ENCODE measurements at regions not wholly inside any gene's neighbourhood (a gene's known extent, or its start where the extent isn't known, plus 50 kb on each side); places are given as distances from the start of the nearest gene placed in this dataset.

GRCh38 chr6:79864421-79864820 is 82.9 kb downstream of the ELOVL4 start:
- no peak for DNase-seq (ENCODE audit: low read depth in 2 of 2)

- no peak for DNase-seq (ENCODE audit: low read depth in 2 of 2)
Measured at GRCh38 chr6:79864001-79864400, 83.4 kb downstream of the ELOVL4 start.

GRCh38 chr6:79863566-79863965 is 83.8 kb downstream of the ELOVL4 start:
- no peak for DNase-seq (ENCODE audit: low read depth in 2 of 2)

- no peak for DNase-seq (ENCODE audit: low read depth in 2 of 2)
Measured at GRCh38 chr6:79862711-79863110, 84.6 kb downstream of the ELOVL4 start.

DNA sequence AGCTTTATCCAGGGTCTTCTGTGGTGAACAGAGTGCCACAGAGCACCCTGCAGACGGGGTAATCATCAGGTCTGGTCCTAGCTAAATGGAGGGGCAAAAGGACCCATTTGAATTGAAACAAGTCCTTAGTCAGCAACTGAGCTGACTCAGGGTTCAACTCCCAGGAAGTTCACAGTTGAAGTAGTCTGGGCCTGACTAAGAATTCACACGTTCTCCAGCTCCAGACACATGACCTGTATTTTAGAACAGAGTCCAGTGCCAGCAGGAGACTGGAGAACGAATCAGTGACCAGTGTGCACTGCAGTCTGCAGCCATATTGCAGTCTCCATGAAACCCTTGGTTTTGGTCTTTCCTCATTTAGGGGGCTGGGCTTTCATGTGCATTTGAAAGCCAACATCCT is 85.2 kb downstream of the ELOVL4 start:
- DNase-seq (ENCODE audit: low read depth in 2 of 2) = no peak

- DNase-seq (ENCODE audit: low read depth in 2 of 2) = no peak
Measured at GRCh38 chr6:79861023-79861422, 86.3 kb downstream of the ELOVL4 start.

DNA sequence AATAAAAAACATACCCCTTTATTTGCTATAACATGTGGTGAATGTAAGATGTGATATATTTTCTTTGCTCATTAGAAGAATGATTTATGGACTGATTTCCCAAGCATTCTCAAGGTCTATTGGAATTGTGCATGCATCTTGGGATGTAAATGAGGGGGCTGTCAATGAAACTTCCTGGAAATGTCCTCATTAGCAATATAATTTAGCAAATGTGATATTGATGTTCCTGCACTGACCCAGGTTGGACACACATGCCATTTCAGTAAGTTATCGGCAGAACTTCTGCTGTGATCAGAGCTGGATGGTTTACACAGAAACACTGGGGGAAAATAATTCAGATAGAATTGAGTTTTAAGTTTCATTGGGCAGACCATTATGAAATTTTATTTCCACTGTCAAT is 99.9 kb downstream of the ELOVL4 start:
- no peak for DNase-seq (ENCODE audit: low read depth in 2 of 2)

DNA sequence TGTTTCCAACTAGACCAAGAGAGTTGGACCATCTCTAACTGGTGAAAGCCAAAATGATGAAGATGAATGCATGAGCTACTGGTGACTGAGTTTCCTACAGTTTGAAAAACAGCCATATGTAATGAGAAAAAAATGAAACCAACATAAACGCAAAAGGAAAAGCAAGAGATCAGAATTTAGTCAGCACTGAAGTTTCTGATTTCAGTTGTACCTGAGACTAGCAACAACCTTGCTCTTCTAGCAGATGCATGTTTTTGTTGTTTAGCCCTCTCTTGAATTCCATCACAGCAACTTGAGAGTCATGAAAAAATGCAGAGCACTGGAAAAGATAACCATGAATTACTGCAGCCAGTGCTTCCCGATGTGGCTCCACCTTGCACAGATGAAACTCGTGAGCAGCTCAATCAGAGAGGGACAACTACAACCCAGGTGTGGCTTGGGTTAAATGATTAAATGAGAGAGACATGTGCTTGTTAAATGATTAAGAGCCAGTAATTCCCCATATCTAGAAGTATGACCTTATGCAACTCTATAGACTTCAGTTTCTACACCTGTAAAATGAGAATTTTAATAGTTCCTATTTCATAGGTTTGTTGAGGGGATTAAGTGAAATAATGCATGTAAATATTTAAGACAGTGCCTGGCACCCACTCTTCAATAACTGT is 104.8 kb downstream of the ELOVL4 start:
- DNase-seq (ENCODE audit: low read depth in 2 of 2) = no peak

GRCh38 chr6:79841577-79842375 is 105.6 kb downstream of the ELOVL4 start:
- DNase-seq (ENCODE audit: low read depth in 2 of 2) = no peak

- DNase-seq (ENCODE audit: low read depth in 2 of 2) = no peak
Measured at GRCh38 chr6:79838851-79839250, 108.5 kb downstream of the ELOVL4 start.

DNA sequence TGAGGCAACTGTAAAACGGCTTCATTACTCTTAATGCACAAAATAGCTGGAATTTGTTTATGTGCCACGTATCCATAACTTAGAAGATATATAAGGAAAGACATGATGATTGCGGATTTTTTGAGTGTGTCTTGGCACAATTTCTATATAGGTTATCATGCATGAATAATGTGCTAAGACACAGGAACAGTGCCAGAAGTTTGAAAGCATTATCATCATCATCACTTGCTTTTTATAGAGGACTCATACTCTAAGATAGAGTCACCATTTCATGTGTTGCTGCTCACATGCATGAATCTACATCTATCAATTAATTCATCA is 113.4 kb downstream of the ELOVL4 start:
- no peak for DNase-seq (ENCODE audit: low read depth in 2 of 2)

DNA sequence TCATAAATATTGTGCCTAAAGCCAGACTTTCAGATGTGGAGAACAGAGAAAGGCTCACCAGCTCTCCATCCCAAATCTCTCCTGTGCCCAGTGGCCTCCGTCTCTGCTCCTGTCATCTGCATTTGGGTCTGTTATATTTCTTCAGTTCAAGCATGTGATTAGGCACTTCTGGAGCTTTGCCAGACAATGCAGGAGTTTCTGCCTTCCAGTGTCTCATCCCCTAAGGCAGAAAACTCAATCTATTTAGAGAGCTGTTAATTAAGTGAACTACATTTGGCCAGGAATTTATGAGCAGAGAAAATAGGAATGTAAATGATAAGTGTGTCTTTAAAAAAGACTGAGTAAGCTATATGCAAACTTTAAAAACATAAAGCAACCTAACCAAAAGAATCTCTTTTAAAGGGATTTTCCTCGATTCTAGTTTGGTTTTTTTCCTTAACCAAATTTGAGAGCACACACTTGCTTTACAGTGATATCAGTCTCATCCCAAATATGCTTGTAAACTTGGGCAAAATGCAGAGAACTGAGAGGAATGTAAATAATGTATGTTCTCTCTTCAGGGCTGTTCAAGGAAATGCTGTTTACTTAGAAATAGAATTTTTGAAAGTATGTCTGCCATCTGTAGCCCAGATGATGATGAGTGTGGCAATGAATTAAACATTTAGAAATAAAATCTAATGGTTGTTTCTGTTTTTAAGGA is 113.9 kb downstream of the ELOVL4 start:
- DNase-seq (ENCODE audit: low read depth in 2 of 2) = no peak

- no peak for DNase-seq (ENCODE audit: low read depth in 2 of 2)
Measured at GRCh38 chr6:79832723-79833122, 114.6 kb downstream of the ELOVL4 start.

GRCh38 chr6:79824202-79824601 is 123.2 kb downstream of the ELOVL4 start:
- no peak for DNase-seq (ENCODE audit: low read depth in 2 of 2)

GRCh38 chr6:79821859-79822258 is 125.5 kb downstream of the ELOVL4 start:
- DNase-seq (ENCODE audit: low read depth in 2 of 2) = no peak

DNA sequence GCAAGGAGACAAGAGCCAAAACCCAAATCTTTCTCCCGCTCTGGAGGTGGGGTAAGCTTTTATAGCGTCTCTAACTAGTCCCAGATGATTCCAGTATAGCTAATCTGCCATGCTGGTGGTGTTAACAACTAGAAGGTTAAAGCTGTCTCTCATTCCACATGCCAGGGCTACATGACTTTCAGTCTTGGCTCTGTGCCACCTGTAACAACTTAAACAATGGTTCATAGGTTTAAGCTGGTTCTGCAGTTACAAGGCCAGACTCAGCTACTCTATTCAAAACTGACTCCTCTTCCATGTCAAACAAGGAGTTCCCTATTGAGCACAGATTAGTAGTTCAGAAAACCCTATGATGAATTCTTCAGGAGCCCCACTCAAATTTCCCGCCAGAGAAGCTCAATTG is 128.9 kb downstream of the ELOVL4 start:
- DNase-seq (ENCODE audit: low read depth in 2 of 2) = no peak

DNA sequence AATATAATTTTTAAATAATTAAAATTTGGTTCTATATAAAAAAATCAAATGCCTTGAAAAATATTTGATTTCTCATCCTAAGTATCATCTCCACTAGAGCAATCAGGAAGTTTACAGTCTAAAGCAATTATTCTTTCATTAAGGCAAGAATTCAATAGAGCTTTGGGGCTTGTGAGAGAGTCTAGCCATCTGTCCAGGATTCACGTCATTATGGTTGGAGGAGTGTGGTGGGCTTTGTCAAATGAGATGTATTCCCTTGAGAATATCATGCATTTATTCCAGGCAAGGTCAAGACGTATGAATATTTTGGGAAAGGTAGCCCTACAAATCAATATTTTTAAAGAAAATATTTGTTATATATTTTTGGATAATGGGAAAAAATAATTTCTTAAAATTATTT is 132.4 kb downstream of the ELOVL4 start:
- DNase-seq (ENCODE audit: low read depth in 2 of 2) = no peak

DNA sequence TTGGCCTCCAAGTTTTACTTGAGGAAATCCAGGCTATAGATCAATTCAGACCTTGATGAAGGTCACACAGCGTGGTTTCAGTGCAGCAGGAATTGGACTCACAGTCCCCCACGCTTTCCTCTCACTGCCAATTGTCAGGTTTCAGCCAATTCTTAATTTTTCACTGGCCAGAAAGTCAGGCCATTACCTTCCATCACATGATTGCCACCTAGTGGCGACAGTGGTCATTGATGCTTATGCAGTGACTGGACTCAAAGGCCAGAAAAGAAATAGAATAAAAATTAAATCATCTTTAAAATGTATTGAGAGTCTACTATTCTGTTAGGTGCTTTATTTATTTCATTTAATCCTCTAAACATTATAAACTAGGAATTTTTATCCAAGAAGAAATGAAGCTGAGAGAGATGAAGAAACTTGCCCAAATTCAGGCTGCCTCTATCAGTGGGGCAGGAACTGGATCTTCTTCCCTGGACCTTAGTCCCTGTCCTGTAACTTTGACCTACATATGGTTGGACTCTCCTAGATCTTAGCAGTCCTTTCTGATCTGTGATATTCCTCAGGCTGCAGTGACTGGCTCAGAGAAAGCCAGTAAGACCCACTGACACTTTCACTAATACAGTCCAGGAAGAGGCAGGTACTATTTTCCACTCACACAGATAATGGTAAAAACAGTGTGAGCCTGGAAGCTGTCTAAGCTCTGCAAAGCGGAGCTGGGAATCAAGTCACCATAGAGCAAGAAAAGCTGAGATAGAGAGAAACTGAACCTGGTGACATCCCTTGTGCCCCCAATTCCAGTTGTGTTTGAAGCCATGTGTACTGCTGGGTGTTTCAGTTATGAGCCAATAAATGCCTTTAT is 133.3 kb downstream of the ELOVL4 start:
- DNase-seq (ENCODE audit: low read depth in 2 of 2) = peak; percentile 6 to 27

DNA sequence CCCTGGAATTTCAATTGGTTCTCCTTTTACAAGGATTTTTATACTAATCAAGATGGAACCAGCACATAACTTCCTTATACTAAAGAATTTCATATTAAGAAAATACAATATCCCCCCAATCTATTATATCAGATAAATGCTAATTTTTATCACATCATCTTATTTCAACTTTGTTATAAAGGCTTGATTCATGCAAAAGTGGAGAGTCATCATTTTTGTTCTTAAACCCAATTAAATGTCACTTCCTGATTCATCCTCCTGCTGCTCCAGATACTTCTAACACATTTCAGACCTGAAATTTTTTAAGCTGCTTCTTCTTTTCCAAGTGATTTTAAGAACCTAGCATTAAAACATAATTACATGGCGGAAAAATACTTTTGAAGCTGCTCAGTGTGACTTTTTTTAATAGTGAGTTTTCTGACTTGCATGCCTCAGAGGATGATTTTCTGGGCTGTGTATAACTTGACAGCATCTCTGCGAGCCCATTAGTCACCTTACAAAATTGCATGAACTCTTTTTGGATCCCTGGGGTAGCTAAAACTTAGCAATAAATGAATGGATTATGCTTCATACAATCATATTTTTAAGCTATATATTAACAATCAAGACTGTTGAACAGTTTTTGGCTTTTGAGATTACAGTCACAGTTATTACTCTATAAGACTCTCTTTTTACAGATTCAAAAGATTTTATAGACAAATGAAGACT is 134.1 kb downstream of the ELOVL4 start:
- no peak for DNase-seq (ENCODE audit: low read depth in 2 of 2)

- no peak for DNase-seq (ENCODE audit: low read depth in 2 of 2)
Measured at GRCh38 chr6:79812195-79812594, 135.2 kb downstream of the ELOVL4 start.

DNA sequence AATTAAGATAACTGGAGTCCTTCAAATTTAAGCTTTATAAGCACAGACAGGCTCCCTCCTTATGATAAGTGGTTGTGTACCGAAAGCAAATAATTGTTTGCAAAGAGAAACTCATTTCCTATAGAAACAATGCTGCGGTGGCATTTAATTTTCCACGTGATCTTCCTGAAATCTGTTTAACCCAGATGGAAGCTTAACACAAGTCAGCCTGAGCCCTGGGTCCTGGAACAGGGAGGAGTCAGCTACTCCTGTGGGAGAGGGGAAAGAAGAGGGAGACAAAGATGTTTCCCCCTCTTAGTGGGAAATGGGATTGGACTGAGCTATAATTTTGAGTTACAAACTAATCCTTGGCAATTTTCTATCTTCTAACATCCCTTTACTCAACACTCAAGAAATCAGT is 136.5 kb downstream of the ELOVL4 start:
- DNase-seq (ENCODE audit: low read depth in 2 of 2) = no peak

All from stimulated activated CD8-positive, alpha-beta memory T cell treated with anti-CD3 and anti-CD28 coated beads, Interleukin-15, amount 100 ng/mL, for 4 hours (primary cell).